Neural cell (in vitro differentiated cells): ENCODE measurements at regions not wholly inside any gene's neighbourhood (a gene's known extent, or its start where the extent isn't known, plus 50 kb on each side); places are given as distances from the start of the nearest gene placed in this dataset.

Experiments used
- H2AFZ ChIP-seq: fragments of 200-600, 300-800 bp; sonication (generic), shearing (Covaris generic); 2 replicates; pipeline ENCODE4 v1.6.0; 2014; ENCODE audit warnings: low read depth, mild to moderate bottlenecking, antibody characterized with exemption, low read length, moderate library complexity
- H3F3A ChIP-seq: fragments of 200-600 bp; shearing (Covaris generic); 2 replicates; pipeline ENCODE4 v1.6.1; 2016; ENCODE audit warnings: mild to moderate bottlenecking, moderate library complexity, mixed read lengths, antibody characterized with exemption, low read length; ENCODE audit not compliant: insufficient read depth, poor library complexity, severe bottlenecking
- H3K27ac ChIP-seq: fragments of 200-600, 300-800 bp; sonication (generic), shearing (Covaris generic); 2 replicates; pipeline ENCODE4 v1.5.1; 2014; ENCODE audit warnings: mild to moderate bottlenecking, low read length, moderate library complexity
- H3K27me3 ChIP-seq: fragments of 300-800, 200-600 bp; sonication (generic), shearing (Covaris generic); 2 replicates; pipeline ENCODE4 v1.6.0; 2014; ENCODE audit warnings: mild to moderate bottlenecking, low read depth, low read length, moderate library complexity; ENCODE audit not compliant: insufficient read depth
- H3K36me3 ChIP-seq: fragments of 300-800, 200-600 bp; sonication (generic), shearing (Covaris generic); 2 replicates; pipeline ENCODE4 v1.5.1; 2014; ENCODE audit warnings: mild to moderate bottlenecking, antibody characterized with exemption, low read length, moderate library complexity; ENCODE audit not compliant: insufficient read depth
- H3K4me2 ChIP-seq: fragments of 300-800, 200-600 bp; sonication (generic), shearing (Covaris generic); 2 replicates; pipeline ENCODE4 v1.6.0; 2014; ENCODE audit warnings: mild to moderate bottlenecking, low read length
- H3K4me3 ChIP-seq: fragments of 300-800, 200-600 bp; sonication (generic), shearing (Covaris generic); 2 replicates; pipeline ENCODE4 v1.5.1; 2014; ENCODE audit warnings: mild to moderate bottlenecking, low read length, moderate library complexity
- H3K79me2 ChIP-seq: fragments of 200-600 bp; shearing (Covaris generic); replicated peaks from 2 replicates; pipeline ENCODE4 v1.6.0; 2014; ENCODE audit warnings: mild to moderate bottlenecking, low read length, moderate library complexity; ENCODE audit not compliant: insufficient read depth
- H3K9ac ChIP-seq: fragments of 300-800, 200-600 bp; sonication (generic), shearing (Covaris generic); 2 replicates; pipeline ENCODE4 v1.6.1; 2016; ENCODE audit warnings: mild to moderate bottlenecking, low read length, mixed read lengths
- H3K9me2 ChIP-seq: fragments of 200-600 bp; shearing (Covaris generic); 2 replicates; pipeline ENCODE4 v1.6.1; 2016; ENCODE audit warnings: mild to moderate bottlenecking, low read length, mixed read lengths; ENCODE audit not compliant: insufficient read depth
- H3K9me3 ChIP-seq: fragments of 200-600, 300-800 bp; sonication (generic), shearing (Covaris generic); 2 replicates; pipeline ENCODE4 v1.6.1; 2016; ENCODE audit warnings: mild to moderate bottlenecking, mixed run types, low read length, moderate library complexity, mixed read lengths
- H4K20me1 ChIP-seq: fragments of 200-600 bp; shearing (Covaris generic); 2 replicates; pipeline ENCODE4 v1.6.1; 2016; ENCODE audit warnings: mild to moderate bottlenecking, mixed run types; ENCODE audit not compliant: insufficient read depth
- EP300 ChIP-seq: fragments of 450-650 bp; conservative IDR thresholded peaks from 2 replicates; pipeline ENCODE4 v1.6.1; 2014; ENCODE audit warnings: antibody characterized with exemption, mild to moderate bottlenecking, moderate library complexity; ENCODE audit not compliant: poor library complexity, severe bottlenecking
- EZH2 ChIP-seq: fragments of 200-600, 300-800 bp; shearing (Covaris generic), sonication (generic); IDR thresholded peaks from 2 replicates; pipeline ENCODE4 v1.6.1; 2014; ENCODE audit warnings: antibody characterized with exemption, low read length, borderline replicate concordance, mild to moderate bottlenecking; ENCODE audit not compliant: insufficient read depth, poor library complexity, severe bottlenecking
- MXI1 ChIP-seq: fragments of 450-650 bp; conservative IDR thresholded peaks from 2 replicates; pipeline ENCODE4 v1.6.1; 2014; ENCODE audit warnings: antibody characterized with exemption, mild to moderate bottlenecking; ENCODE audit not compliant: poor library complexity, severe bottlenecking
- POLR2AphosphoS5 ChIP-seq: IDR thresholded peaks from 2 replicates; pipeline ENCODE4 v1.6.1; 2012
- RAD21 ChIP-seq: fragments of 450-650 bp; conservative IDR thresholded peaks from 2 replicates; pipeline ENCODE4 v1.6.1; 2014; ENCODE audit warnings: antibody characterized with exemption, mild to moderate bottlenecking, moderate library complexity
- REST ChIP-seq: IDR thresholded peaks from 2 replicates; pipeline ENCODE4 v1.6.1; 2012; ENCODE audit warnings: borderline replicate concordance
- SMC3 ChIP-seq: fragments of 450-650 bp; conservative IDR thresholded peaks from 2 replicates; pipeline ENCODE4 v1.6.1; 2014; ENCODE audit warnings: antibody characterized with exemption, mild to moderate bottlenecking, moderate library complexity; ENCODE audit not compliant: poor library complexity
- TAF1 ChIP-seq: IDR thresholded peaks from 2 replicates; pipeline ENCODE4 v1.6.1; 2012; ENCODE audit warnings: low read depth
- TF ChIP-seq, protein P1 (sequence below): fragments of 450-650 bp; IDR thresholded peaks from 2 replicates; pipeline ENCODE4 v1.5.1; 2014; ENCODE audit warnings: antibody characterized with exemption, mild to moderate bottlenecking, moderate library complexity; ENCODE audit not compliant: poor library complexity, severe bottlenecking

GRCh38 chr12:84136862-84137367 lies 775.7 kb downstream of the SLC6A15 start:
- Histone ChIP-seq H3K27me3 (no peaks in the 10 kb centered on the region), H3K79me2 (no peaks in the 10 kb centered on the region), H3K9me2 (no peaks in the 10 kb centered on the region), H3K4me3 (no peak overlapping the region), H4K20me1 (no peaks in the 10 kb centered on the region), H3F3A (no peaks in the 10 kb centered on the region), H3K9me3 (no peaks in the 10 kb centered on the region), H3K9ac (no peak overlapping the region), H3K36me3 (no peaks in the 10 kb centered on the region), H2AFZ (no peak overlapping the region), H3K27ac (no peak overlapping the region), H3K4me2 (no peak overlapping the region)
- TF ChIP-seq REST (no peak), EP300 (no peak), EZH2 (no peak), RAD21 (no peak), POLR2AphosphoS5 (no peak), SMC3 (no peak), TAF1 (no peak), MXI1 (no peak)
- TF ChIP-seq, protein P1, sequence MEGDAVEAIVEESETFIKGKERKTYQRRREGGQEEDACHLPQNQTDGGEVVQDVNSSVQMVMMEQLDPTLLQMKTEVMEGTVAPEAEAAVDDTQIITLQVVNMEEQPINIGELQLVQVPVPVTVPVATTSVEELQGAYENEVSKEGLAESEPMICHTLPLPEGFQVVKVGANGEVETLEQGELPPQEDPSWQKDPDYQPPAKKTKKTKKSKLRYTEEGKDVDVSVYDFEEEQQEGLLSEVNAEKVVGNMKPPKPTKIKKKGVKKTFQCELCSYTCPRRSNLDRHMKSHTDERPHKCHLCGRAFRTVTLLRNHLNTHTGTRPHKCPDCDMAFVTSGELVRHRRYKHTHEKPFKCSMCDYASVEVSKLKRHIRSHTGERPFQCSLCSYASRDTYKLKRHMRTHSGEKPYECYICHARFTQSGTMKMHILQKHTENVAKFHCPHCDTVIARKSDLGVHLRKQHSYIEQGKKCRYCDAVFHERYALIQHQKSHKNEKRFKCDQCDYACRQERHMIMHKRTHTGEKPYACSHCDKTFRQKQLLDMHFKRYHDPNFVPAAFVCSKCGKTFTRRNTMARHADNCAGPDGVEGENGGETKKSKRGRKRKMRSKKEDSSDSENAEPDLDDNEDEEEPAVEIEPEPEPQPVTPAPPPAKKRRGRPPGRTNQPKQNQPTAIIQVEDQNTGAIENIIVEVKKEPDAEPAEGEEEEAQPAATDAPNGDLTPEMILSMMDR = no peak

GRCh38 chr12:84135586-84136279 lies 776.9 kb downstream of the SLC6A15 start:
- H3K9ac ChIP-seq = no peak overlapping the region
- H3K27me3 ChIP-seq = no peaks in the 10 kb centered on the region
- H2AFZ ChIP-seq = no peak overlapping the region
- H3K4me3 ChIP-seq = no peak overlapping the region
- no peaks in the 10 kb centered on the region for H3K79me2 ChIP-seq
- no peak overlapping the region for H3K4me2 ChIP-seq
- no peaks in the 10 kb centered on the region for H4K20me1 ChIP-seq
- no peaks in the 10 kb centered on the region for H3K9me2 ChIP-seq
- no peaks in the 10 kb centered on the region for H3K9me3 ChIP-seq
- H3F3A ChIP-seq = no peaks in the 10 kb centered on the region
- no peak overlapping the region for H3K27ac ChIP-seq
- no peak for TF ChIP-seq RAD21
- TF ChIP-seq EP300 = no peak
- no peak for TF ChIP-seq SMC3
- TF ChIP-seq TAF1 = no peak
- H3K36me3 ChIP-seq = no peaks in the 10 kb centered on the region
